SK-N-SH treated with all-trans-retinoic acid at 6 μM for 48 hours (cell line): ENCODE measurements at regions not wholly inside any gene's neighbourhood (a gene's known extent, or its start where the extent isn't known, plus 50 kb on each side); places are given as distances from the start of the nearest gene placed in this dataset.

ENCODE experiments used
- ATAC-seq: fragments of 200-7000 bp; cut with Tn5 transposase; 3 replicates; pipeline ENCODE4 v1.9.1; 2020; ENCODE audit warnings: mild to moderate bottlenecking, moderate library complexity
- ARNTL ChIP-seq: fragments of 450-650 bp; formaldehyde crosslinking; IDR thresholded peaks from 2 replicates; pipeline ENCODE4 v1.5.0; 2020; ENCODE audit warnings: low read depth, mild to moderate bottlenecking, moderate library complexity, borderline replicate concordance
- BACH2 ChIP-seq: fragments of 250-450 bp; sonication (Bioruptor Pico); IDR thresholded peaks from 2 replicates; pipeline ENCODE4 v1.9.0; 2021; ENCODE audit warnings: mild to moderate bottlenecking, borderline replicate concordance
- CSDC2 ChIP-seq: fragments of 250-450 bp; sonication (Bioruptor Pico); IDR thresholded peaks from 2 replicates; pipeline ENCODE4 v1.5.0; 2020; ENCODE audit warnings: mild to moderate bottlenecking, moderate library complexity
- ESRRG ChIP-seq: fragments of 250-450 bp; sonication (Bioruptor Pico); IDR thresholded peaks from 2 replicates; pipeline ENCODE4 v1.6.1; 2021; ENCODE audit warnings: mild to moderate bottlenecking
- GLIS3 ChIP-seq: fragments of 250-450 bp; sonication (Bioruptor Pico); IDR thresholded peaks from 2 replicates; pipeline ENCODE4 v1.5.0; 2020; ENCODE audit warnings: mild to moderate bottlenecking, moderate library complexity
- ISL1 ChIP-seq: fragments of 250-450 bp; sonication (Bioruptor Pico); IDR thresholded peaks from 2 replicates; pipeline ENCODE4 v2.1.2; 2022; ENCODE audit warnings: mild to moderate bottlenecking, moderate library complexity
- OSR1 ChIP-seq: fragments of 250-450 bp; sonication (Bioruptor Pico); IDR thresholded peaks from 2 replicates; pipeline ENCODE4 v1.8.0; 2022; ENCODE audit warnings: moderate library complexity, mild to moderate bottlenecking, inconsistent platforms
- PATZ1 ChIP-seq: fragments of 250-450 bp; sonication (Bioruptor Pico); IDR thresholded peaks from 2 replicates; pipeline ENCODE4 v1.8.0; 2020; ENCODE audit warnings: mild to moderate bottlenecking, moderate library complexity, borderline replicate concordance
- POU6F1 ChIP-seq: fragments of 250-450 bp; sonication (Bioruptor Pico); IDR thresholded peaks from 2 replicates; pipeline ENCODE4 v1.8.0; 2021; ENCODE audit warnings: low read depth, mild to moderate bottlenecking, moderate library complexity, borderline replicate concordance
- PPARA ChIP-seq: fragments of 250-450 bp; sonication (Bioruptor Pico); IDR thresholded peaks from 2 replicates; pipeline ENCODE4 v1.5.0; 2020; ENCODE audit warnings: mild to moderate bottlenecking, borderline replicate concordance
- RARB ChIP-seq: fragments of 250-450 bp; sonication (Bioruptor Pico); IDR thresholded peaks from 2 replicates; pipeline ENCODE4 v1.8.0; 2021; ENCODE audit warnings: mild to moderate bottlenecking, moderate library complexity
- SNAI2 ChIP-seq: fragments of 250-450 bp; sonication (Bioruptor Pico); IDR thresholded peaks from 2 replicates; pipeline ENCODE4 v1.5.0; 2020; ENCODE audit warnings: mild to moderate bottlenecking, moderate library complexity
- TOX ChIP-seq: fragments of 250-450 bp; sonication (Bioruptor Pico); IDR thresholded peaks from 2 replicates; pipeline ENCODE4 v1.8.0; 2021; ENCODE audit warnings: mild to moderate bottlenecking, moderate library complexity, borderline replicate concordance
- ZFP3 ChIP-seq: fragments of 250-450 bp; sonication (Bioruptor Pico); IDR thresholded peaks from 2 replicates; pipeline ENCODE4 v1.5.0; 2020; ENCODE audit warnings: mild to moderate bottlenecking, moderate library complexity
- ZFP30 ChIP-seq: fragments of 450-650 bp; formaldehyde crosslinking; IDR thresholded peaks from 2 replicates; pipeline ENCODE4 v1.5.0; 2022; ENCODE audit warnings: mild to moderate bottlenecking, moderate library complexity
- ZNF565 ChIP-seq: fragments of 450-650 bp; formaldehyde crosslinking; conservative IDR thresholded peaks from 2 replicates; pipeline ENCODE4 v1.5.0; 2020; ENCODE audit warnings: low read depth, mild to moderate bottlenecking, moderate library complexity
- ZNF70 ChIP-seq: fragments of 450-650 bp; formaldehyde crosslinking; IDR thresholded peaks from 2 replicates; pipeline ENCODE4 v1.5.0; 2020; ENCODE audit warnings: mild to moderate bottlenecking, moderate library complexity
- ZNF8 ChIP-seq: fragments of 450-650 bp; formaldehyde crosslinking; IDR thresholded peaks from 2 replicates; pipeline ENCODE4 v1.5.0; 2020; ENCODE audit warnings: mild to moderate bottlenecking, moderate library complexity
- TF ChIP-seq, protein P1 (sequence below): fragments of 250-450 bp; sonication (Bioruptor Pico); IDR thresholded peaks from 2 replicates; pipeline ENCODE4 v1.5.1; 2021; ENCODE audit warnings: mild to moderate bottlenecking, moderate library complexity

- ATAC-seq = no peak
- TF ChIP-seq PPARA (CRISPR knock-in tag) (no peak), SNAI2 (no peak), ZNF565 (CRISPR knock-in tag) (no peak), RARB (CRISPR knock-in tag) (no peak), BACH2 (CRISPR knock-in tag) (no peak), ZFP30 (CRISPR knock-in tag) (no peak), ZNF8 (CRISPR knock-in tag) (no peak), ARNTL (CRISPR knock-in tag) (no peak), ZFP3 (CRISPR knock-in tag) (no peak), TOX (CRISPR knock-in tag) (no peak), CSDC2 (CRISPR knock-in tag) (no peak), ZNF70 (CRISPR knock-in tag) (no peak), ISL1 (CRISPR knock-in tag) (no peak), GLIS3 (no peak), POU6F1 (CRISPR knock-in tag) (no peak)
- TF ChIP-seq, protein P1, sequence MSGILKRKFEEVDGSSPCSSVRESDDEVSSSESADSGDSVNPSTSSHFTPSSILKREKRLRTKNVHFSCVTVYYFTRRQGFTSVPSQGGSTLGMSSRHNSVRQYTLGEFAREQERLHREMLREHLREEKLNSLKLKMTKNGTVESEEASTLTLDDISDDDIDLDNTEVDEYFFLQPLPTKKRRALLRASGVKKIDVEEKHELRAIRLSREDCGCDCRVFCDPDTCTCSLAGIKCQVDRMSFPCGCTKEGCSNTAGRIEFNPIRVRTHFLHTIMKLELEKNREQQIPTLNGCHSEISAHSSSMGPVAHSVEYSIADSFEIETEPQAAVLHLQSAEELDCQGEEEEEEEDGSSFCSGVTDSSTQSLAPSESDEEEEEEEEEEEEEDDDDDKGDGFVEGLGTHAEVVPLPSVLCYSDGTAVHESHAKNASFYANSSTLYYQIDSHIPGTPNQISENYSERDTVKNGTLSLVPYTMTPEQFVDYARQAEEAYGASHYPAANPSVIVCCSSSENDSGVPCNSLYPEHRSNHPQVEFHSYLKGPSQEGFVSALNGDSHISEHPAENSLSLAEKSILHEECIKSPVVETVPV (CRISPR knock-in tag) = no peak
- TF ChIP-seq, all 23 proteins: peak for 0
Measured at GRCh38 chr1:239457491-239458143, 71.2 kb downstream of the CHRM3 start.

DNA sequence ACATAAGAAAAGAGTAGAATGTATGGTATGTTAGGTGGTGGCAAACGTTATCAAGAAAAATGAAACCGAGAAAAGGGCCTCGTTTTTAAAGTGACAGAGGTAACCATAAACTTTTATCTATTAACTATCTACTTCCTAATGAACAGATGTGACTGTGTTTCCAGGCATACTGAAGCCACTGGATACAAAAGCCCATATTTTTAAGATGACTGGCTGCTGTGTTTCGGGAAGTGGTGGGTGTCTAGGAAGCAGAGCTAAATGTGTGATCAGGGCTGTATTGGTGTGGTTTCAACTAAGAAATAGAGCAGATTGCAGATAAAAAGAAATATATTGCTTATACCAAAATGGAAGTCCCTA, 71.8 kb downstream of the CHRM3 start:
- no peak for ATAC-seq
- TF ChIP-seq PPARA (CRISPR knock-in tag) = no peak
- no peak for TF ChIP-seq OSR1 (CRISPR knock-in tag)
- TF ChIP-seq PATZ1 (CRISPR knock-in tag) = no peak
- TF ChIP-seq TOX (CRISPR knock-in tag) = no peak
- TF ChIP-seq RARB (CRISPR knock-in tag) = no peak
- TF ChIP-seq CSDC2 (CRISPR knock-in tag) = no peak
- TF ChIP-seq ZFP30 (CRISPR knock-in tag) = no peak
- no peak for TF ChIP-seq ESRRG (CRISPR knock-in tag)
- no peak for TF ChIP-seq SNAI2
- no peak for TF ChIP-seq ZNF565 (CRISPR knock-in tag)
- no peak for TF ChIP-seq POU6F1 (CRISPR knock-in tag)

- no peak for ATAC-seq
Measured at GRCh38 chr1:239467730-239468129, 81.4 kb downstream of the CHRM3 start.

More at GRCh38 chr1:239467730-239468129, 81.4 kb downstream of the CHRM3 start:
- no peak for TF ChIP-seq ISL1 (CRISPR knock-in tag)
- no peak for TF ChIP-seq ARNTL (CRISPR knock-in tag)
- no peak for TF ChIP-seq ZFP30 (CRISPR knock-in tag)
- TF ChIP-seq BACH2 (CRISPR knock-in tag) = no peak
- no peak for TF ChIP-seq SNAI2
- no peak for TF ChIP-seq RARB (CRISPR knock-in tag)
- TF ChIP-seq PPARA (CRISPR knock-in tag) = no peak
- TF ChIP-seq, protein P1 (CRISPR knock-in tag) = no peak
- TF ChIP-seq ZNF8 (CRISPR knock-in tag) = no peak
- no peak for TF ChIP-seq CSDC2 (CRISPR knock-in tag)
- TF ChIP-seq ESRRG (CRISPR knock-in tag) = no peak
